SK-N-SH (cell line): ENCODE measurements at regions not wholly inside any gene's neighbourhood (a gene's known extent, or its start where the extent isn't known, plus 50 kb on each side); places are given as distances from the start of the nearest gene placed in this dataset.

Experiments used
- CTCF ChIA-PET: fragments of 300-600, 350-600 bp; formaldehyde crosslinking; extraction: SDS; loops from one replicate; lab custom pipeline; 2021; lab: Yijun Ruan, JAX
- POLR2A ChIA-PET: fragments of 350-600 bp; sonication (Branson Sonifier 250); formaldehyde crosslinking; extraction: SDS; loops from one replicate; lab custom pipeline; 2020; ENCODE audit warnings: antibody characterized with exemption, inconsistent platforms; lab: Yijun Ruan, JAX
- DNase-seq: peaks from one replicate; pipeline ENCODE4 v3.0.0; 2012
- H2AFZ ChIP-seq: fragments of 200-600 bp; sonication (generic); 2 replicates; pipeline ENCODE4 v1.8.1; 2016; ENCODE audit warnings: antibody characterized with exemption, mild to moderate bottlenecking, low read depth
- H3F3A ChIP-seq: fragments of 200-600 bp; sonication (generic); replicated peaks from 2 replicates; pipeline ENCODE3; 2016; ENCODE audit warnings: antibody characterized with exemption, mild to moderate bottlenecking; ENCODE audit not compliant: insufficient read depth
- H3K27ac ChIP-seq, 2 experiments: fragments of 200-500 bp in 1 of 2; fragments of 200-600 bp in 1 of 2; sonication (Bioruptor generic) in 1 of 2; sonication (generic), shearing (Covaris generic) in 1 of 2; 2 replicates each; pipeline versions ENCODE4 v1.5.1 to v1.6.1; 2014 to 2016; ENCODE audit warnings: low read depth in 2 of 2, inconsistent platforms in 1 of 2, low read length in 1 of 2, mild to moderate bottlenecking in 1 of 2, mixed read lengths in 1 of 2
- H3K27me3 ChIP-seq: fragments of 200-600 bp; sonication (generic), shearing (Covaris generic); 2 replicates; pipeline ENCODE4 v1.6.1; 2016; ENCODE audit warnings: mixed run types; ENCODE audit not compliant: insufficient read depth
- H3K36me3 ChIP-seq, 2 experiments: fragments of 200-500 bp in 1 of 2; fragments of 200-600 bp in 1 of 2; sonication (Bioruptor generic) in 1 of 2; sonication (generic) in 1 of 2; replicated peaks in 1 of 2; 2 replicates each; pipeline versions ENCODE3 to v1.5.1; 2014 to 2016; ENCODE audit warnings: low read length in 1 of 2, mild to moderate bottlenecking in 1 of 2; ENCODE audit not compliant: insufficient read depth in 2 of 2, control insufficient read depth in 1 of 2
- H3K4me1 ChIP-seq, 2 experiments: fragments of 200-500 bp in 1 of 2; fragments of 200-600 bp in 1 of 2; sonication (Bioruptor generic) in 1 of 2; sonication (generic), shearing (Covaris generic) in 1 of 2; 2 replicates each; pipeline versions ENCODE4 v1.5.1 to v1.6.1; 2014 to 2016; ENCODE audit warnings: low read depth in 1 of 2, low read length in 1 of 2, mixed run types in 1 of 2; ENCODE audit not compliant: insufficient read depth in 2 of 2, control insufficient read depth in 1 of 2
- H3K4me2 ChIP-seq: fragments of 200-600 bp; sonication (generic), shearing (Covaris generic); 2 replicates; pipeline ENCODE4 v1.6.1; 2017; ENCODE audit warnings: mixed run types
- H3K4me3 ChIP-seq, 2 experiments: fragments of 200-500 bp in 1 of 2; fragments of 200-600 bp in 1 of 2; sonication (Bioruptor generic) in 1 of 2; sonication (generic), shearing (Covaris generic) in 1 of 2; 2 replicates each; pipeline versions ENCODE4 v1.5.1 to v1.8.1; 2014 to 2016; ENCODE audit warnings: low read depth in 2 of 2, inconsistent platforms in 1 of 2, low read length in 1 of 2, mild to moderate bottlenecking in 1 of 2, mixed read lengths in 1 of 2, moderate library complexity in 1 of 2
- H3K79me2 ChIP-seq: fragments of 200-600 bp; sonication (generic); 2 replicates; pipeline ENCODE4 v1.8.1; 2017; ENCODE audit warnings: mild to moderate bottlenecking; ENCODE audit not compliant: insufficient read depth
- H3K9ac ChIP-seq: fragments of 200-600 bp; sonication (generic); 2 replicates; pipeline ENCODE4 v1.6.1; 2017; ENCODE audit warnings: mixed run types
- H3K9me2 ChIP-seq: fragments of 200-600 bp; sonication (generic); 2 replicates; pipeline ENCODE4 v1.6.1; 2017; ENCODE audit warnings: mixed run types
- H3K9me3 ChIP-seq: fragments of 200-600 bp; sonication (generic); 2 replicates; pipeline ENCODE4 v1.6.1; 2017; ENCODE audit warnings: mixed run types, mild to moderate bottlenecking, moderate library complexity
- H4K20me1 ChIP-seq: fragments of 200-600 bp; sonication (generic); 2 replicates; pipeline ENCODE4 v1.6.1; 2017; ENCODE audit warnings: mild to moderate bottlenecking, mixed run types; ENCODE audit not compliant: insufficient read depth
- FOSL2 ChIP-seq: IDR thresholded peaks from 2 replicates; pipeline ENCODE4 v1.4.0; 2012; ENCODE audit warnings: low read depth, mild to moderate bottlenecking, moderate library complexity, borderline replicate concordance
- FOXJ3 ChIP-seq: sonication (generic); formaldehyde crosslinking; IDR thresholded peaks from 2 replicates; pipeline ENCODE4 v1.5.1; 2020; ENCODE audit warnings: mild to moderate bottlenecking, missing genetic modification reagents
- FOXM1 ChIP-seq: IDR thresholded peaks from 2 replicates; pipeline ENCODE4 v1.4.0; 2012; ENCODE audit warnings: low read depth, mild to moderate bottlenecking
- GATA2 ChIP-seq: sonication (generic); formaldehyde crosslinking; IDR thresholded peaks from 2 replicates; pipeline ENCODE4 v1.5.0; 2020; ENCODE audit warnings: mild to moderate bottlenecking, missing genetic modification reagents
- JUND ChIP-seq: IDR thresholded peaks from 2 replicates; pipeline ENCODE4 v1.4.0; 2012
- MXI1 ChIP-seq: IDR thresholded peaks from 2 replicates; pipeline ENCODE4 v1.6.1; 2012; ENCODE audit warnings: mild to moderate bottlenecking, low read depth, low read length, improper control_type of control experiment
- NFIC ChIP-seq: IDR thresholded peaks from 2 replicates; pipeline ENCODE4 v1.4.0; 2012; ENCODE audit warnings: borderline replicate concordance
- NRF1 ChIP-seq: IDR thresholded peaks from 2 replicates; pipeline ENCODE4 v1.6.1; 2012; ENCODE audit warnings: low read depth, mild to moderate bottlenecking, low read length
- RCOR1 ChIP-seq: fragments of 150-350 bp; IDR thresholded peaks from 2 replicates; pipeline ENCODE4 v1.6.1; 2017; ENCODE audit warnings: antibody characterized with exemption, low read length
- RFX5 ChIP-seq: IDR thresholded peaks from 2 replicates; pipeline ENCODE4 v1.6.1; 2012; ENCODE audit warnings: mild to moderate bottlenecking, improper control_type of control experiment, low read length
- RXRA ChIP-seq: IDR thresholded peaks from 2 replicates; pipeline ENCODE4 v1.4.0; 2012; ENCODE audit warnings: low read depth, mild to moderate bottlenecking, borderline replicate concordance
- TEAD4 ChIP-seq: IDR thresholded peaks from 2 replicates; pipeline ENCODE4 v1.4.0; 2012; ENCODE audit warnings: mild to moderate bottlenecking, borderline replicate concordance; ENCODE audit not compliant: insufficient read depth
- YY1 ChIP-seq: IDR thresholded peaks from 2 replicates; pipeline ENCODE4 v1.4.0; 2012; ENCODE audit warnings: low read depth, mild to moderate bottlenecking
- WGBS: methylation state at CpG from one replicate; pipeline ENCODE4 v1.1.6; 2017; ENCODE audit warnings: low lambda C conversion rate; 5-methylcytosine and 5-hydroxymethylcytosine counted together
- TF ChIP-seq, protein P1 (sequence below): IDR thresholded peaks from 2 replicates; pipeline ENCODE4 v1.6.1; 2012; ENCODE audit warnings: mild to moderate bottlenecking, low read depth, low read length, moderate library complexity

DNA sequence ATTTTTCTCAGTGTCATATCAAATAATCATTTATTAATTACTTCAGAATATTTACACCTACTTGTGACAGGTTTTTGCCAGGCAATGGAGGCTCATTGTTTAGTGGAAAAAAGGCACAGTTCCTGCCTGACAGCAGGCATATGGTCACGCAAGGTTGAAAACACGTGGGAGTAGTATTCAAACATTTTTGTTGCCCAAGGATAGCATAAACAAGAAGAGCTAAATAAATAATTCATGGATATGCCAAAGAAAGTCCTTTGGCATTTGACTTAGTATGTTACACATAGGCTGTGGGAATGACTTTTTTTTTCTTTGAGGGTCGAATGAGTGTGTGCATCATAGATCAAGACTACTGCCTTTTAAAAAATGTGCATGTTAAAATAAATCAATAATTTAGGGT lies 120.5 kb upstream of the SEMA3E start:
- no peak for DNase-seq
- Histone ChIP-seq H3F3A (no peaks in the 10 kb centered on the region), H2AFZ (no peak overlapping the region), H3K27ac (no peak overlapping the region), H3K79me2 (no peaks in the 10 kb centered on the region), H4K20me1 (no peaks in the 10 kb centered on the region), H3K4me2 (no peak overlapping the region), H3K4me3 (no peak overlapping the region), H3K4me1 (no peaks in the 10 kb centered on the region), H3K9me2 (no peaks in the 10 kb centered on the region), H3K36me3 (no peaks in the 10 kb centered on the region), H3K9ac (no peak overlapping the region), H3K27me3 (no peaks in the 10 kb centered on the region), H3K9me3 (no peaks in the 10 kb centered on the region)
- no peak for TF ChIP-seq FOXM1
- no peak for TF ChIP-seq RFX5
- no peak for TF ChIP-seq RCOR1
- TF ChIP-seq FOSL2, result no peak
- TF ChIP-seq JUND, result no peak
- no peak for TF ChIP-seq RXRA
- no peak for TF ChIP-seq NFIC
- TF ChIP-seq, protein P1, sequence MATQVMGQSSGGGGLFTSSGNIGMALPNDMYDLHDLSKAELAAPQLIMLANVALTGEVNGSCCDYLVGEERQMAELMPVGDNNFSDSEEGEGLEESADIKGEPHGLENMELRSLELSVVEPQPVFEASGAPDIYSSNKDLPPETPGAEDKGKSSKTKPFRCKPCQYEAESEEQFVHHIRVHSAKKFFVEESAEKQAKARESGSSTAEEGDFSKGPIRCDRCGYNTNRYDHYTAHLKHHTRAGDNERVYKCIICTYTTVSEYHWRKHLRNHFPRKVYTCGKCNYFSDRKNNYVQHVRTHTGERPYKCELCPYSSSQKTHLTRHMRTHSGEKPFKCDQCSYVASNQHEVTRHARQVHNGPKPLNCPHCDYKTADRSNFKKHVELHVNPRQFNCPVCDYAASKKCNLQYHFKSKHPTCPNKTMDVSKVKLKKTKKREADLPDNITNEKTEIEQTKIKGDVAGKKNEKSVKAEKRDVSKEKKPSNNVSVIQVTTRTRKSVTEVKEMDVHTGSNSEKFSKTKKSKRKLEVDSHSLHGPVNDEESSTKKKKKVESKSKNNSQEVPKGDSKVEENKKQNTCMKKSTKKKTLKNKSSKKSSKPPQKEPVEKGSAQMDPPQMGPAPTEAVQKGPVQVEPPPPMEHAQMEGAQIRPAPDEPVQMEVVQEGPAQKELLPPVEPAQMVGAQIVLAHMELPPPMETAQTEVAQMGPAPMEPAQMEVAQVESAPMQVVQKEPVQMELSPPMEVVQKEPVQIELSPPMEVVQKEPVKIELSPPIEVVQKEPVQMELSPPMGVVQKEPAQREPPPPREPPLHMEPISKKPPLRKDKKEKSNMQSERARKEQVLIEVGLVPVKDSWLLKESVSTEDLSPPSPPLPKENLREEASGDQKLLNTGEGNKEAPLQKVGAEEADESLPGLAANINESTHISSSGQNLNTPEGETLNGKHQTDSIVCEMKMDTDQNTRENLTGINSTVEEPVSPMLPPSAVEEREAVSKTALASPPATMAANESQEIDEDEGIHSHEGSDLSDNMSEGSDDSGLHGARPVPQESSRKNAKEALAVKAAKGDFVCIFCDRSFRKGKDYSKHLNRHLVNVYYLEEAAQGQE, result no peak
- TF ChIP-seq MXI1, result no peak
- TF ChIP-seq FOXJ3 (CRISPR knock-in tag), result no peak
- TF ChIP-seq GATA2 (CRISPR knock-in tag), result no peak
- no peak for TF ChIP-seq TEAD4
- WGBS, result 64% methylated on average over 3 of the region's 3 CpGs
- ChIA-PET POLR2A (no interaction called here), CTCF (no interaction called here)

DNA sequence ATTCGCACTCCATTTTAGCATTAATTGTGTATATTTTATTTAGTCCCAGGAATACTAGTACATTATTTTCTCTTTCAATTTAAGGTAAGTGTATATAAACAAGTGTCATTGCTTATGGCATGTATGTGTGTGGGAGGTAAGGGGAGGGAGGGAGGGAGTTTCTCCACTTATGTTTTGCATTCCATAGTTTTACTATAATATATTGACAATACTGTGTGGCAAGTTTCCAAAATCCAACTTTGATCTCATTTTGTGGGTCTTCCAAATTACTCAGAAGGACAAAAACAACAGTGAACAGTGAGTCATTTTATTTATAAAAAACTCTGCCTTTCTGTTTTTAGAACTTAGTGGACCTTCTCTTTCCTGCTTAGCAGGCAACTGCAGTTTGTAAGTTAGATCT lies 102.3 kb upstream of the SEMA3E start:
- Histone ChIP-seq H3K27ac (no peak overlapping the region), H3K4me3 (no peak overlapping the region), H3F3A (no peaks in the 10 kb centered on the region), H3K4me1 (no peaks in the 10 kb centered on the region), H3K9ac (no peak overlapping the region), H4K20me1 (no peaks in the 10 kb centered on the region), H2AFZ (no peak overlapping the region), H3K4me2 (no peak overlapping the region), H3K27me3 (no peaks in the 10 kb centered on the region), H3K9me3 (no peaks in the 10 kb centered on the region), H3K79me2 (no peaks in the 10 kb centered on the region), H3K9me2 (no peaks in the 10 kb centered on the region), H3K36me3 (no peaks in the 10 kb centered on the region)
- no peak for TF ChIP-seq YY1
- TF ChIP-seq NRF1, result no peak
- 90% methylated on average over 1 of the region's 1 CpG for WGBS
- no peak for DNase-seq
- CTCF ChIA-PET, result no interaction called here
- POLR2A ChIA-PET, result no interaction called here
